Endothelial cell of umbilical vein (primary cell): ENCODE measurements at regions not wholly inside any gene's neighbourhood (a gene's known extent, or its start where the extent isn't known, plus 50 kb on each side); places are given as distances from the start of the nearest gene placed in this dataset.

Experiments
- BruUV-seq: library from RNA; stranded (reverse); fragments of 400-500 nt; replicated peaks from 2 replicates; lab custom pipeline; 2021; lab: Mats Ljungman, UMichigan
- CTCF ChIA-PET: fragments of 300-600, 350-600 bp; sonication (Branson Sonifier 250); formaldehyde crosslinking; loops from one replicate; lab custom pipeline; 2021; ENCODE audit warnings: antibody characterized with exemption, inconsistent platforms; lab: Charles Lee
- POLR2A ChIA-PET: fragments of 300-600, 350-600 bp; sonication (Branson Sonifier 250); formaldehyde crosslinking; loops from one replicate; lab custom pipeline; 2021; ENCODE audit warnings: antibody characterized with exemption, inconsistent platforms; lab: Charles Lee
- DNase-seq: peaks from one replicate; pipeline ENCODE4 v3.0.0-alpha.2; 2011; ENCODE audit warnings: low read depth, low spot score
- FAIRE-seq: peaks from 2 replicates; lab custom pipeline; 2011; peaks lifted over from hg19 to GRCh38; lab: Jason Lieb, UNC
- H2AFZ ChIP-seq: 2 replicates; pipeline ENCODE4 v1.6.0; 2012; ENCODE audit warnings: low read depth, low read length, control low read depth, inconsistent platforms
- H3K27ac ChIP-seq: 2 replicates; pipeline ENCODE4 v1.5.1; 2011; ENCODE audit warnings: low read depth, mild to moderate bottlenecking, control low read depth, low read length, moderate library complexity; ENCODE audit not compliant: insufficient read depth
- H3K27me3 ChIP-seq, 2 experiments: 2 replicates each; pipeline versions ENCODE4 v1.6.0 to v1.6.1; 2011; ENCODE audit warnings: low read length in 2 of 2, mixed read lengths in 1 of 2; ENCODE audit not compliant: control insufficient read depth in 2 of 2, insufficient read depth in 2 of 2
- H3K36me3 ChIP-seq, 2 experiments: 2 replicates in 1 of 2; 3 replicates in 1 of 2; pipeline ENCODE4 v1.5.1; 2011; ENCODE audit warnings: low read length in 2 of 2, mild to moderate bottlenecking in 1 of 2, moderate library complexity in 1 of 2; ENCODE audit not compliant: control insufficient read depth in 2 of 2, insufficient read depth in 2 of 2; ENCODE audit errors: extremely low read depth in 1 of 2
- H3K4me1 ChIP-seq: 3 replicates; pipeline ENCODE4 v1.5.1; 2011; ENCODE audit warnings: mild to moderate bottlenecking, low read length; ENCODE audit not compliant: control insufficient read depth, insufficient read depth; ENCODE audit errors: extremely low read depth
- H3K4me2 ChIP-seq: 2 replicates; pipeline ENCODE4 v1.6.1; 2011; ENCODE audit warnings: low read length, control low read depth, mixed read lengths; ENCODE audit not compliant: insufficient read depth
- H3K4me3 ChIP-seq, 3 experiments: fragments of 200-600 bp in 1 of 3; sonication (generic), shearing (Covaris generic) in 1 of 3; replicated peaks in 1 of 3; 2 replicates each; pipeline ENCODE4 v1.5.1; 2011 to 2016; ENCODE audit warnings: control low read depth in 3 of 3, low read length in 3 of 3, mild to moderate bottlenecking in 2 of 3, inconsistent platforms in 1 of 3, low read depth in 1 of 3, moderate library complexity in 1 of 3; ENCODE audit not compliant: insufficient read depth in 1 of 3
- H3K79me2 ChIP-seq: 2 replicates; pipeline ENCODE4 v1.6.0; 2012; ENCODE audit warnings: low read length, inconsistent platforms; ENCODE audit not compliant: control insufficient read depth, insufficient read depth
- H3K9ac ChIP-seq: replicated peaks from 2 replicates; pipeline ENCODE3; 2011; ENCODE audit warnings: low read length, control low read depth; ENCODE audit not compliant: insufficient read depth; ENCODE audit errors: extremely low read depth
- H3K9me1 ChIP-seq: replicated peaks from 3 replicates; pipeline ENCODE4 v1.6.0; 2011; ENCODE audit warnings: mild to moderate bottlenecking, low read length; ENCODE audit not compliant: control insufficient read depth, insufficient read depth; ENCODE audit errors: extremely low read depth
- H3K9me3 ChIP-seq: replicated peaks from 2 replicates; pipeline ENCODE4 v1.5.1; 2012; ENCODE audit warnings: low read length, inconsistent platforms; ENCODE audit not compliant: control insufficient read depth, insufficient read depth
- H4K20me1 ChIP-seq: replicated peaks from 2 replicates; pipeline ENCODE3; 2011; ENCODE audit warnings: mild to moderate bottlenecking, low read length; ENCODE audit not compliant: control insufficient read depth, insufficient read depth; ENCODE audit errors: extremely low read depth
- CTCF ChIP-seq, 2 donors: IDR thresholded peaks; 1 replicate in 1 of 2; 2 replicates in 1 of 2; pipeline ENCODE4 v1.5.1; 2011; ENCODE audit warnings: low read length in 2 of 2, mild to moderate bottlenecking in 2 of 2, moderate library complexity in 2 of 2, control low read depth in 1 of 2, inconsistent platforms in 1 of 2, low read depth in 1 of 2; ENCODE audit not compliant: insufficient read depth in 1 of 2; ENCODE audit errors: extremely low read depth in 1 of 2
- EZH2 ChIP-seq: IDR thresholded peaks from 2 replicates; pipeline ENCODE4 v1.6.1; 2012; ENCODE audit warnings: borderline replicate concordance, low read depth, mild to moderate bottlenecking, moderate library complexity, low read length, inconsistent platforms; ENCODE audit not compliant: severe bottlenecking
- FOS ChIP-seq: IDR thresholded peaks from 2 replicates; pipeline ENCODE4 v1.6.1; 2011; ENCODE audit warnings: mild to moderate bottlenecking, low read length, moderate library complexity, borderline replicate concordance; ENCODE audit not compliant: insufficient read depth
- GATA2 ChIP-seq: IDR thresholded peaks from 2 replicates; pipeline ENCODE4 v1.7.0; 2011; ENCODE audit warnings: low read depth, mild to moderate bottlenecking, moderate library complexity, mixed read lengths, low read length; ENCODE audit not compliant: insufficient read length, insufficient read depth
- JUN ChIP-seq: IDR thresholded peaks from 2 replicates; pipeline ENCODE4 v1.6.1; 2011; ENCODE audit warnings: borderline replicate concordance, low read depth; ENCODE audit not compliant: insufficient read length, insufficient read depth
- MAX ChIP-seq: IDR thresholded peaks from 2 replicates; pipeline ENCODE4 v1.6.1; 2011; ENCODE audit not compliant: insufficient read depth, insufficient read length
- MYC ChIP-seq: IDR thresholded peaks from one replicate; pipeline ENCODE4 v1.6.1; 2011; ENCODE audit warnings: mild to moderate bottlenecking, low read depth, low read length
- POLR2A ChIP-seq: IDR thresholded peaks from 2 replicates; pipeline ENCODE4 v1.6.1; 2012; ENCODE audit warnings: low read depth, mild to moderate bottlenecking, control low read depth, low read length
- POLR2AphosphoS5 ChIP-seq: IDR thresholded peaks from 2 replicates; pipeline ENCODE4 v1.6.1; 2012; ENCODE audit warnings: low read depth, mild to moderate bottlenecking, control low read depth, low read length, moderate library complexity; ENCODE audit not compliant: insufficient read depth
- dilution Hi-C: fragments of 300-500 bp; cut with MboI; formaldehyde crosslinking; loops from one replicate; pipeline ENCODE4 v1.15.0; 2019; ENCODE audit warnings: low sequenced_read_pairs; ENCODE audit not compliant: extremely low pct_ligation_motif_present
- intact Hi-C: fragments of 100-400 bp; cut with micrococcal nuclease; formaldehyde crosslinking; loops from one replicate; pipeline ENCODE4 v1.10.0; 2022

DNA sequence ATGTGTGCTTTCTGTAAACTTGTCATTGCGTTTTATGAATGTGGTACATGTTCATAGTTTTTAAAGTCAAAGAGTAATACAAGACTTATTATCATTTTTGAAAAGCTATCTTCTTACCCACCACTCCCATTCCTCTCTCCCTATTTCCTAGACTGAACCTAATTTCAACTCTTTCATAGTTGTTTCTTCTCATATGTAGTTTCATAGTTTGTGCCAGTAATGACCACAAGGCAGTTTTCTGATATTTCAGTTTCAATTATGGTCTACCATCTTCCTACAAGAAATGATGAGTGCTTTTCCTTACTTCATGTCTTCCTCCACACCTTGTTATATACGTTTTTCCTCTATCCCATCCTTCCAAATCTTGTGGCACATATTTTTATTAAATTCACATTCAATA is 445.0 kb upstream of the GOLIM4 start:
- Histone ChIP-seq H3K4me3 (no peak overlapping the region), H3K79me2 (no peaks in the 10 kb centered on the region), H3K27ac (no peak overlapping the region), H3K27me3 (no peaks in the 10 kb centered on the region), H2AFZ (no peak overlapping the region), H3K9ac (no peak overlapping the region), H4K20me1 (no peaks in the 10 kb centered on the region), H3K9me1 (no peaks in the 10 kb centered on the region), H3K36me3 (no peaks in the 10 kb centered on the region), H3K4me1 (no peaks in the 10 kb centered on the region), H3K4me2 (no peak overlapping the region), H3K9me3 (no peaks in the 10 kb centered on the region)
- no TSS peak for BruUV-seq
- FAIRE-seq (no peak), DNase-seq (no peak)
- ChIA-PET CTCF (interaction anchor here (1.4 kb wide), 1 partner anchor 9 kb away, joined by 3 read pairs; no protein-coding TSS in a partner anchor), POLR2A (no interaction called here)
- TF ChIP-seq CTCF (IDR thresholded peaks at IDR 0.05; ENCODE audit: extremely low read depth in 1 of 2, insufficient read depth in 1 of 2, low read depth in 1 of 2, low read length in 2 of 2) (no peak), EZH2 (no peak), MAX (no peak), POLR2A (no peak), JUN (no peak)
- dilution Hi-C loops, result no loop called here
- intact Hi-C loops, result no loop called here

DNA sequence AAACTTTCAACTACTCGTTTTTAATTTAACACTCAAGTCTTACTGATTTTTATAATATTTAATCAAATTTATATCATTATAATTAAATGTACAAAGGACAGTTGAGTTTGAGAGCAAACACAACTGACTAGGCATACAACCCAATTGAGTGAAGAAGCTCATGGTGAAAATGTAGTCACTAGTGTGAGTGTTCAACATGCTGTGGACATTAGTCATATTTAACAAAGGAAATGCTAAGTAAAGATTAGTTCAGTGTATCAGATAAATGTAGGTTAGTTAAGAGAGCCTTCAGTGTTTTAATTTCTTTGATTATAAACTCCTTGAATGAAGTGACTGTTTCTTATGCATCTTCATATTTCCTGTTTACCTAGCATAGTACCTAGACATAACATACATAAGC is 444.2 kb upstream of the GOLIM4 start:
- H3K4me1 ChIP-seq, result no peaks in the 10 kb centered on the region
- FAIRE-seq, result no peak
- H3K27me3 ChIP-seq, result no peaks in the 10 kb centered on the region
- H2AFZ ChIP-seq, result no peak overlapping the region
- no peak overlapping the region for H3K27ac ChIP-seq
- no peak overlapping the region for H3K4me2 ChIP-seq
- no peaks in the 10 kb centered on the region for H3K36me3 ChIP-seq
- intact Hi-C loops (no loop called here), dilution Hi-C loops (no loop called here)
- TF ChIP-seq MAX (no peak), FOS (no peak), CTCF (IDR thresholded peaks at IDR 0.05; ENCODE audit: extremely low read depth in 1 of 2, insufficient read depth in 1 of 2, low read depth in 1 of 2, low read length in 2 of 2) (no peak), JUN (no peak), EZH2 (no peak), GATA2 (no peak), POLR2AphosphoS5 (no peak), MYC (no peak), POLR2A (no peak)
- POLR2A ChIA-PET, result no interaction called here
- H4K20me1 ChIP-seq, result no peaks in the 10 kb centered on the region
- no peak overlapping the region for H3K4me3 ChIP-seq
- no TSS peak for BruUV-seq
- H3K9ac ChIP-seq, result no peak overlapping the region
- H3K9me1 ChIP-seq, result no peaks in the 10 kb centered on the region
- CTCF ChIA-PET, result interaction anchor here (1.2 to 1.4 kb wide), 2 partner anchors 9 to 14 kb away, joined by 3 read pairs; no protein-coding TSS in a partner anchor
- H3K79me2 ChIP-seq, result no peaks in the 10 kb centered on the region
- H3K9me3 ChIP-seq, result no peaks in the 10 kb centered on the region
- no peak for DNase-seq
